T-helper 9 cell (primary cell): ENCODE measurements at regions not wholly inside any gene's neighbourhood (a gene's known extent, or its start where the extent isn't known, plus 50 kb on each side); places are given as distances from the start of the nearest gene placed in this dataset.

ENCODE experiments used
- DNase-seq: peaks from one replicate; pipeline ENCODE4 v3.0.0-alpha.2; 2020

GRCh38 chr12:92089559-92089958, 56.1 kb downstream of the BTG1 start:
- DNase-seq: no peak

- no peak for DNase-seq
These were observed 56.8 kb downstream of the BTG1 start for GRCh38 chr12:92088805-92089204.

- no peak for DNase-seq
These were observed 60.0 kb downstream of the BTG1 start for GRCh38 chr12:92085736-92086040.

- no peak for DNase-seq
These were observed 60.5 kb downstream of the BTG1 start for GRCh38 chr12:92085040-92085735.

GRCh38 chr12:92080911-92081285, 64.7 kb downstream of the BTG1 start:
- DNase-seq: no peak

- no peak for DNase-seq
These were observed 66.6 kb downstream of the BTG1 start for GRCh38 chr12:92079054-92079385.

- DNase-seq: no peak
These were observed 67.2 kb downstream of the BTG1 start for GRCh38 chr12:92078167-92079053.

GRCh38 chr12:92077530-92077929, 68.1 kb downstream of the BTG1 start:
- DNase-seq: no peak

GRCh38 chr12:92076101-92076500, 69.5 kb downstream of the BTG1 start:
- no peak for DNase-seq

GRCh38 chr12:92075425-92075914, 70.2 kb downstream of the BTG1 start:
- DNase-seq: no peak

GRCh38 chr12:92074889-92075288, 70.8 kb downstream of the BTG1 start:
- no peak for DNase-seq

- DNase-seq: no peak
These were observed 72.6 kb downstream of the BTG1 start for GRCh38 chr12:92073094-92073493.

GRCh38 chr12:92072112-92072511, 73.5 kb downstream of the BTG1 start:
- DNase-seq: no peak

GRCh38 chr12:92070864-92071445, 74.7 kb downstream of the BTG1 start:
- DNase-seq: no peak

GRCh38 chr12:92070054-92070863, 75.4 kb downstream of the BTG1 start:
- DNase-seq: no peak

GRCh38 chr12:92068459-92068858, 77.2 kb downstream of the BTG1 start:
- no peak for DNase-seq

GRCh38 chr12:92065639-92066038, 80.0 kb downstream of the BTG1 start:
- no peak for DNase-seq

- peak; percentile 34 for DNase-seq
These were observed 80.6 kb downstream of the BTG1 start for GRCh38 chr12:92065018-92065499.

GRCh38 chr12:92064422-92064821, 81.2 kb downstream of the BTG1 start:
- no peak for DNase-seq

GRCh38 chr12:92063641-92064040, 82.0 kb downstream of the BTG1 start:
- DNase-seq: no peak

- no peak for DNase-seq
These were observed 82.8 kb downstream of the BTG1 start for GRCh38 chr12:92062539-92063493.

GRCh38 chr12:92061061-92061460, 84.6 kb downstream of the BTG1 start:
- DNase-seq: no peak
